ENCODE measurements at regions not wholly inside any gene's neighbourhood (a gene's known extent, or its start where the extent isn't known, plus 50 kb on each side); places are given as distances from the start of the nearest gene placed in this dataset.

DNA sequence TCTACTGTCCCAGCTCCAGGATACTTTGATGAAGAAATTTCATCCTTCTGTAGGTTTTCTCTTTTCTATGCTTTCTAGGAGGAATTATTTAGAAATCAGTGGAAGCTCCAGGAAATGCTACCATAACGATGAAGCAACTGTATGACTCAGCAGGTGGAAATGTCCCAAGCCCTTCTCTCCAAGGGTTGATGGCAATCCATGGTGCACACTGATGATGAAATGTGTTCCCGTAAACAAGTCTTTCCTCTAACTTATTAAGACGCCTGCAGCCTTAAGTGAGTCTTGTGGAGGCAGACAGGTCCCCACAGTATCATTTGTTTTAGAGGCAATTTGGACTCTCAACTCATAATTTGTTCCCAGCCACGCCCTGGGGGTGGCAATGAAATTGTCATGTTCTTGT is 777.6 kb upstream of the SOX11 start:
- Histone ChIP-seq H3K36me3 (ENCODE audit: low read depth) (no peaks in the 10 kb centered on the region), H3K4me3 (no peak overlapping the region), H3K9me2 (ENCODE audit: insufficient read depth) (no peaks in the 10 kb centered on the region), H2AFZ (no peak overlapping the region), H3K4me1 (replicated peaks; ENCODE audit: insufficient read depth) (no peaks in the 10 kb centered on the region), H3K9me3 (ENCODE audit: insufficient read depth, low read depth) (no peaks in the 10 kb centered on the region), H3F3A (ENCODE audit: insufficient read depth, low read depth) (no peaks in the 10 kb centered on the region), H4K20me1 (ENCODE audit: insufficient read depth) (no peaks in the 10 kb centered on the region), H3K79me2 (ENCODE audit: low read depth) (no peaks in the 10 kb centered on the region), H3K27me3 (ENCODE audit: insufficient read depth, low read depth) (no peaks in the 10 kb centered on the region), H3K4me2 (no peak overlapping the region), H3K27ac (no peak overlapping the region)
- ChIA-PET CTCF (no interaction called here), POLR2A (ENCODE audit: unreplicated experiment) (no interaction called here)
- intact Hi-C loops (cut with micrococcal nuclease; ENCODE audit: unreplicated experiment) = no loop called here
- DNase-seq = peak in 1 of 2 experiments; percentile 53
- no TSS peak for BruUV-seq (replicated peaks)
- TF ChIP-seq CTCF (conservative IDR thresholded peaks at IDR 0.05) = no peak
- no peak for TF ChIP-seq EZH2 (IDR thresholded peaks at IDR 0.05; ENCODE audit: low read depth)

GRCh38 chr2:4915357-4915756 is 776.8 kb upstream of the SOX11 start:
- TF ChIP-seq CTCF (conservative IDR thresholded peaks at IDR 0.05) (no peak), EZH2 (IDR thresholded peaks at IDR 0.05; ENCODE audit: low read depth) (no peak)
- Histone ChIP-seq H3K36me3 (ENCODE audit: low read depth) (no peaks in the 10 kb centered on the region), H4K20me1 (ENCODE audit: insufficient read depth) (no peaks in the 10 kb centered on the region), H3K4me1 (replicated peaks; ENCODE audit: insufficient read depth) (no peaks in the 10 kb centered on the region), H3F3A (ENCODE audit: insufficient read depth, low read depth) (no peaks in the 10 kb centered on the region), H3K4me3 (no peak overlapping the region), H3K9me3 (ENCODE audit: insufficient read depth, low read depth) (no peaks in the 10 kb centered on the region), H3K27ac (no peak overlapping the region), H2AFZ (no peak overlapping the region), H3K9me2 (ENCODE audit: insufficient read depth) (no peaks in the 10 kb centered on the region), H3K27me3 (ENCODE audit: insufficient read depth, low read depth) (no peaks in the 10 kb centered on the region), H3K79me2 (ENCODE audit: low read depth) (no peaks in the 10 kb centered on the region), H3K4me2 (no peak overlapping the region)
- ChIA-PET CTCF (no interaction called here), POLR2A (ENCODE audit: unreplicated experiment) (no interaction called here)
- no peak for DNase-seq
- intact Hi-C loops (cut with micrococcal nuclease; ENCODE audit: unreplicated experiment) = no loop called here
- no TSS peak for BruUV-seq (replicated peaks)

- Histone ChIP-seq H3K4me2 (no peak overlapping the region), H2AFZ (no peak overlapping the region), H3K9me3 (ENCODE audit: insufficient read depth, low read depth) (no peaks in the 10 kb centered on the region), H3K9me2 (ENCODE audit: insufficient read depth) (no peaks in the 10 kb centered on the region), H3F3A (ENCODE audit: insufficient read depth, low read depth) (no peaks in the 10 kb centered on the region), H3K36me3 (ENCODE audit: low read depth) (no peaks in the 10 kb centered on the region), H4K20me1 (ENCODE audit: insufficient read depth) (no peaks in the 10 kb centered on the region), H3K4me1 (replicated peaks; ENCODE audit: insufficient read depth) (no peaks in the 10 kb centered on the region), H3K4me3 (no peak overlapping the region), H3K27ac (no peak overlapping the region), H3K27me3 (ENCODE audit: insufficient read depth, low read depth) (no peaks in the 10 kb centered on the region), H3K79me2 (ENCODE audit: low read depth) (no peaks in the 10 kb centered on the region)
- DNase-seq = no peak
- POLR2A ChIA-PET (ENCODE audit: unreplicated experiment) = no interaction called here
- intact Hi-C loops (cut with micrococcal nuclease; ENCODE audit: unreplicated experiment) = no loop called here
- BruUV-seq (replicated peaks) = no TSS peak
- CTCF ChIA-PET = no interaction called here
- no peak for TF ChIP-seq EZH2 (IDR thresholded peaks at IDR 0.05; ENCODE audit: low read depth)
- TF ChIP-seq CTCF (conservative IDR thresholded peaks at IDR 0.05) = no peak
Measured at GRCh38 chr2:4916094-4916493, 776.1 kb upstream of the SOX11 start.
